Panc1 (cell line): ENCODE measurements at regions not wholly inside any gene's neighbourhood (a gene's known extent, or its start where the extent isn't known, plus 50 kb on each side); places are given as distances from the start of the nearest gene placed in this dataset.

ENCODE experiments used
- ATAC-seq: fragments of 200-7000 bp; cut with Tn5 transposase; 2 replicates; pipeline ENCODE4 v1.9.1; 2020; ENCODE audit warnings: mild to moderate bottlenecking, moderate library complexity
- BruUV-seq: library from RNA; stranded (reverse); fragments of 400-500 nt; replicated peaks from 2 replicates; lab custom pipeline; 2021; lab: Mats Ljungman, UMichigan
- CTCF ChIA-PET: fragments of 300-600 bp; sonication (Branson Sonifier 250); formaldehyde crosslinking; loops from one replicate; lab custom pipeline; 2022; ENCODE audit warnings: antibody characterized with exemption; lab: Charles Lee
- POLR2A ChIA-PET: fragments of 300-600 bp; sonication (Branson Sonifier 250); formaldehyde crosslinking; loops from one replicate; lab custom pipeline; 2022; ENCODE audit warnings: antibody characterized with exemption; lab: Charles Lee
- DNase-seq: peaks from one replicate; pipeline ENCODE4 v3.0.0-alpha.2; 2010; ENCODE audit warnings: low read depth, low spot score
- H3K27ac ChIP-seq: 2 replicates; pipeline ENCODE4 v1.5.1; 2011; ENCODE audit warnings: mild to moderate bottlenecking, low read length, inconsistent platforms
- H3K27me3 ChIP-seq: fragments of 200-500 bp; sonication (Bioruptor generic); 2 replicates; pipeline ENCODE4 v1.6.0; 2014; ENCODE audit warnings: low read length, inconsistent platforms; ENCODE audit not compliant: control insufficient read depth, insufficient read depth
- H3K36me3 ChIP-seq: fragments of 200-500 bp; sonication (Bioruptor generic); 2 replicates; pipeline ENCODE4 v1.5.1; 2014; ENCODE audit warnings: inconsistent platforms, mild to moderate bottlenecking, low read length, moderate library complexity; ENCODE audit not compliant: control insufficient read depth, insufficient read depth
- H3K4me1 ChIP-seq: 2 replicates; pipeline ENCODE4 v1.5.1; 2011; ENCODE audit warnings: inconsistent platforms, mild to moderate bottlenecking, low read length, moderate library complexity; ENCODE audit not compliant: control insufficient read depth, insufficient read depth
- H3K4me3 ChIP-seq, 2 experiments: 2 replicates each; pipeline ENCODE4 v1.5.1; 2011 to 2012; ENCODE audit warnings: low read depth in 2 of 2, low read length in 2 of 2, mild to moderate bottlenecking in 2 of 2, inconsistent platforms in 1 of 2, moderate library complexity in 1 of 2
- H3K9me3 ChIP-seq: fragments of 200-500 bp; sonication (Bioruptor generic); 2 replicates; pipeline ENCODE4 v1.5.1; 2014; ENCODE audit warnings: low read depth, mild to moderate bottlenecking, inconsistent platforms, low read length, moderate library complexity; ENCODE audit not compliant: control insufficient read depth, insufficient read depth
- CTCF ChIP-seq: fragments of 450-650 bp; IDR thresholded peaks from 2 replicates; pipeline ENCODE4 v1.5.1; 2017; ENCODE audit warnings: mild to moderate bottlenecking
- POLR2AphosphoS5 ChIP-seq: IDR thresholded peaks from 2 replicates; pipeline ENCODE4 v1.6.1; 2012; ENCODE audit warnings: mild to moderate bottlenecking, low read depth, low read length, moderate library complexity
- SIN3A ChIP-seq: IDR thresholded peaks from 2 replicates; pipeline ENCODE4 v1.6.1; 2012; ENCODE audit warnings: low read depth, mild to moderate bottlenecking, low read length, moderate library complexity, borderline replicate concordance; ENCODE audit not compliant: insufficient read depth
- TCF7L2 ChIP-seq: IDR thresholded peaks from 2 replicates; pipeline ENCODE4 v1.6.1; 2011; ENCODE audit warnings: mild to moderate bottlenecking, low read depth, low read length, inconsistent platforms
- in situ Hi-C: cut with HindIII; loops from 2 replicates; pipeline ENCODE4 v1.10.0; 2016; ENCODE audit warnings: low sequenced_read_pairs, low pct_unique_long_range_greater_than_20kb
- intact Hi-C: fragments of 100-400 bp; cut with micrococcal nuclease; formaldehyde crosslinking; loops from one replicate; pipeline ENCODE4 v1.10.0; 2022; ENCODE audit not compliant: unreplicated experiment
- TF ChIP-seq, protein P1 (sequence below), 2 experiments: IDR thresholded peaks; 2 replicates each; pipeline ENCODE4 v1.6.1; 2011 to 2012; ENCODE audit warnings: low read depth in 2 of 2, control low read depth in 1 of 2, low read length in 1 of 2, mild to moderate bottlenecking in 1 of 2, moderate library complexity in 1 of 2; ENCODE audit not compliant: insufficient read depth in 1 of 2

GRCh38 chr2:45178359-45178758 is 169.1 kb upstream of the SIX2 start:
- Histone ChIP-seq H3K9me3 (no peaks in the 10 kb centered on the region), H3K4me3 (no peak overlapping the region), H3K27me3 (no peaks in the 10 kb centered on the region; the same call in 1 of the 2 replicates), H3K4me1 (no peaks in the 10 kb centered on the region), H3K27ac (no peak overlapping the region), H3K36me3 (no peaks in the 10 kb centered on the region)
- intact Hi-C loops: no loop called here
- in situ Hi-C loops: no loop called here
- TF ChIP-seq TCF7L2: no peak
- no peak for TF ChIP-seq CTCF
- TF ChIP-seq, protein P1, sequence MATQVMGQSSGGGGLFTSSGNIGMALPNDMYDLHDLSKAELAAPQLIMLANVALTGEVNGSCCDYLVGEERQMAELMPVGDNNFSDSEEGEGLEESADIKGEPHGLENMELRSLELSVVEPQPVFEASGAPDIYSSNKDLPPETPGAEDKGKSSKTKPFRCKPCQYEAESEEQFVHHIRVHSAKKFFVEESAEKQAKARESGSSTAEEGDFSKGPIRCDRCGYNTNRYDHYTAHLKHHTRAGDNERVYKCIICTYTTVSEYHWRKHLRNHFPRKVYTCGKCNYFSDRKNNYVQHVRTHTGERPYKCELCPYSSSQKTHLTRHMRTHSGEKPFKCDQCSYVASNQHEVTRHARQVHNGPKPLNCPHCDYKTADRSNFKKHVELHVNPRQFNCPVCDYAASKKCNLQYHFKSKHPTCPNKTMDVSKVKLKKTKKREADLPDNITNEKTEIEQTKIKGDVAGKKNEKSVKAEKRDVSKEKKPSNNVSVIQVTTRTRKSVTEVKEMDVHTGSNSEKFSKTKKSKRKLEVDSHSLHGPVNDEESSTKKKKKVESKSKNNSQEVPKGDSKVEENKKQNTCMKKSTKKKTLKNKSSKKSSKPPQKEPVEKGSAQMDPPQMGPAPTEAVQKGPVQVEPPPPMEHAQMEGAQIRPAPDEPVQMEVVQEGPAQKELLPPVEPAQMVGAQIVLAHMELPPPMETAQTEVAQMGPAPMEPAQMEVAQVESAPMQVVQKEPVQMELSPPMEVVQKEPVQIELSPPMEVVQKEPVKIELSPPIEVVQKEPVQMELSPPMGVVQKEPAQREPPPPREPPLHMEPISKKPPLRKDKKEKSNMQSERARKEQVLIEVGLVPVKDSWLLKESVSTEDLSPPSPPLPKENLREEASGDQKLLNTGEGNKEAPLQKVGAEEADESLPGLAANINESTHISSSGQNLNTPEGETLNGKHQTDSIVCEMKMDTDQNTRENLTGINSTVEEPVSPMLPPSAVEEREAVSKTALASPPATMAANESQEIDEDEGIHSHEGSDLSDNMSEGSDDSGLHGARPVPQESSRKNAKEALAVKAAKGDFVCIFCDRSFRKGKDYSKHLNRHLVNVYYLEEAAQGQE (IDR thresholded peaks at IDR 0.05; ENCODE audit: insufficient read depth in 1 of 2, low read depth in 2 of 2, low read length in 1 of 2): no peak
- no peak for TF ChIP-seq POLR2AphosphoS5
- no peak for TF ChIP-seq SIN3A
- DNase-seq (no peak), ATAC-seq (no peak)
- POLR2A ChIA-PET: no interaction called here
- BruUV-seq: no TSS peak
- CTCF ChIA-PET: no interaction called here

DNA sequence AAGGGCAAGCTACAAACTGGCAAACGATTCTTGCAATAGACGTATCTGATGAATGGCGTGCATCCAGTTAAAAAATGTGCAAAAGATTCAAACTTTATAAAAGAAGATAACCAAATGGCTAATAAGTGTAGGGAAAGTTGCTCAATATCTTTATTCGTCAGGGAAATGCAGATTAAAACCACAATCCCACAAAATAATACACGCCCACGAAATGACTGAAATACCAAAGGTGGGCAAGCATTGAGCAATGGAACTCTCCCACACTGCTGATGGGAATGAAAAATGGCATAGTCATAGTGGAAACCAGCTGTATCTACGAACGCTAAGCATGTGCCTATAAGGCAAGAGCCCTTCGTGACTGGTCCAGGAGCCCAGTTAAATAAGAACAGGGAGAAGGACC is 168.6 kb upstream of the SIX2 start:
- H3K27me3 ChIP-seq: no peaks in the 10 kb centered on the region; the same call in 1 of the 2 replicates
- H3K4me1 ChIP-seq: no peaks in the 10 kb centered on the region
- H3K36me3 ChIP-seq: no peaks in the 10 kb centered on the region
- ATAC-seq: no peak
- no peak for DNase-seq
- intact Hi-C loops (no loop called here), in situ Hi-C loops (no loop called here)
- CTCF ChIA-PET: no interaction called here
- H3K27ac ChIP-seq: no peak overlapping the region
- POLR2A ChIA-PET: no interaction called here
- no TSS peak for BruUV-seq
- no peak overlapping the region for H3K4me3 ChIP-seq
- no peak for TF ChIP-seq TCF7L2
- no peak for TF ChIP-seq SIN3A
- TF ChIP-seq POLR2AphosphoS5: no peak
- TF ChIP-seq CTCF: no peak
- TF ChIP-seq, protein P1 (IDR thresholded peaks at IDR 0.05; ENCODE audit: insufficient read depth in 1 of 2, low read depth in 2 of 2, low read length in 1 of 2): no peak
- no peaks in the 10 kb centered on the region for H3K9me3 ChIP-seq
